ENCODE measurements at regions not wholly inside any gene's neighbourhood (a gene's known extent, or its start where the extent isn't known, plus 50 kb on each side); places are given as distances from the start of the nearest gene placed in this dataset.

DNA sequence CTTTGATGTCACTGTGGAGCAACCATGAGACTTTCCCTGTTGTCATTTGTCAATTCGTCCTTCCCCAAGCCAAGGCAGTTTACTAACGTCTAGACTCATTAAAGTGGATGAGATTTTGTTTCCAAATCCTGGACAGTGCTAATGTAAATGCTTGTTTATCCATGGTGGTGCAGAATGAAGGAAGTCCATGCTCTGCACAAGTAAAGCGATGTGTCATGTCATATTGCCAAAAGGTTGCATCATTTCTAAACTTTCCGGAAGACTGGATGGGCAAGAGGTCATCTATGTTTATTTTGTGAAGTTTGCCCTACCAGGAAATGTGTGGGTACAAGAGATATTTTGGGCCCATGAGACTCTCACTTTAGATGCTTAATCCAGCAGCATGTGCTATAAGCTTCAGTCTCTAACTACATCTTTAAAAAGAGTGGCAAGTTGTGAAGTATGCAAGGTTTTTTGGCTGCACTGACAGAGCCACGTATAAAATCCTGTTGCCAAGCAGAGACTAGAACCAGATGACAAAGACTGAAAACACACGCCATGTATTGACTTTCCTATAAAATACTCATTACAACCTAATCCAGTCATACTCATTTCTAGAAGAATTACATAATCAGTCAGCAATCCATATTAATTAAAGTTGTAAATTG is 72.1 kb upstream of the FNDC3B start:
- Mint-ChIP-seq H3K4me3 (no peak overlapping the region), H3K4me1 (no peaks in the 10 kb centered on the region), H3K27ac (no peak overlapping the region), H3K36me3 (no peaks in the 10 kb centered on the region), H3K27me3 (no peaks in the 10 kb centered on the region), H3K9me3 (no peaks in the 10 kb centered on the region)
- CTCF ChIA-PET, result interaction anchor here (0.8 kb wide), 1 partner anchor 692 kb away, joined by 3 read pairs; no protein-coding TSS in a partner anchor
- DNase-seq, result no peak

DNA sequence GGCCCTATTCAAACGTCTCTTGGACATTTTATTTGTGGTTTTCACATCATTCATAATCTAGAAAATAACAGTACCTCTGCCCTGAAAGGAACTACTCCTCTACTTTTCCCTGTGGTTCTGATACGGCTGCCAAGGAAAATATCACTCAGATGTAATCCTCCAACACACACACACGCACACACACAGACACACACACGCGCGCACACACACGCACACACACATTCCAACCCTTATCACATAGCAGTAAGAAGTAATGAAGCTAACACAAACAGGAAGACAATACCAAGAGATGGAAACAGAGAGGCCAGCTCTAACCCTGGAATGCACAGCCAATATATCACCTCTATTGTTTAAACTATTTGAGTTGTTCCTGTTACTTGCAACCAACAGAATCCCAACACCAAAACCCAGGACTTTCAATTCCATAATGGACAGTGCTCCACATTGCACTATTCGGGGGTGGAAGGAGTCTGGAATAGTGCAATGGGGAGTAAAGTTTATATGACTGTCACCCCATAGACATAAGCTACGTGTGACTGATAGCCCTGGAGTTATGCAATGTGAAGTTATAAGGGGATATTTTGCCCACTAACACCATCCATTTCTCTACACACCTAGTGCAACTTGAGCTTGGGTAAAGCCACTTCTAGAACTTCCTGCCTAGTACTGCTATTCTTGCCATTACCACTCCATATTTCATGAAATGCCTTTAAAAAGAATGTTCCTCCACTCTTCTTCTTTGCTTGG is 71.3 kb upstream of the FNDC3B start:
- Mint-ChIP-seq H3K9me3 (no peaks in the 10 kb centered on the region), H3K27ac (no peak overlapping the region), H3K27me3 (no peaks in the 10 kb centered on the region), H3K36me3 (no peaks in the 10 kb centered on the region), H3K4me3 (no peak overlapping the region), H3K4me1 (no peaks in the 10 kb centered on the region)
- no peak for DNase-seq
- CTCF ChIA-PET, result no interaction called here

DNA sequence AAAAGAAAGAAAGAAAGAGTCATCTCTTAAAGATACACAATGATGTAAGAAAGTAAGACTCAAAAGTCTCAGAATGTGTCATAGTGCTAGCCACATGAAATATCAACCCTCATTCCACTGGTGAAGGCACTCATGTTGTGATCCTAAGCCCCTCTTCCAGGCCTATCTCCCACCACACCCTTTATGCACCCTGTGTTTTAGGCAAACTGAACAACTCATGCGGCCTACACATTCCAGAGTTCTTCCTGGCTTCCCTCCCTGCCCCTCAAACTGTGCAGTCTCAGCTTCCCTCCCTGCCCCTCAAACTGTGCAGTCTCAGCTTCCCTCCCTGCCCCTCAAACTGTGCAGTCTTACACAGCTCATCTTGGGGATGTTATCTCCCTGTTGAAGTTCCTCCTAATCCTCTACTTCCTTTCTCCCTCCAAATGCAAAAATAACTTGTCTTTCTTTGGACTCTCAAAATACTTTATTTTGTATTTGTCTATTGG is 69.0 kb upstream of the FNDC3B start:
- H3K9me3 Mint-ChIP-seq, result no peaks in the 10 kb centered on the region
- H3K4me1 Mint-ChIP-seq, result no peaks in the 10 kb centered on the region
- DNase-seq, result no peak
- no peak overlapping the region for H3K4me3 Mint-ChIP-seq
- H3K27ac Mint-ChIP-seq, result no peak overlapping the region
- CTCF ChIA-PET, result no interaction called here
- no peaks in the 10 kb centered on the region for H3K36me3 Mint-ChIP-seq
- no peaks in the 10 kb centered on the region for H3K27me3 Mint-ChIP-seq

GRCh38 chr3:171971919-171972514 is 67.4 kb upstream of the FNDC3B start:
- CTCF ChIA-PET, result no interaction called here
- no peak for DNase-seq
- Mint-ChIP-seq H3K27me3 (no peaks in the 10 kb centered on the region), H3K36me3 (no peaks in the 10 kb centered on the region), H3K4me3 (no peak overlapping the region), H3K4me1 (no peaks in the 10 kb centered on the region), H3K9me3 (no peaks in the 10 kb centered on the region), H3K27ac (no peak overlapping the region)

GRCh38 chr3:171972871-171973348 is 66.5 kb upstream of the FNDC3B start:
- no peak overlapping the region for H3K27ac Mint-ChIP-seq
- H3K27me3 Mint-ChIP-seq, result no peaks in the 10 kb centered on the region
- CTCF ChIA-PET, result no interaction called here
- H3K36me3 Mint-ChIP-seq, result no peaks in the 10 kb centered on the region
- peaks cover 1% of the 10 kb centered on the region for H3K9me3 Mint-ChIP-seq
- peaks cover 1% of the 10 kb centered on the region for H3K4me1 Mint-ChIP-seq
- H3K4me3 Mint-ChIP-seq, result no peak overlapping the region
- no peak for DNase-seq

- no peak overlapping the region for H3K27ac Mint-ChIP-seq
- no peak overlapping the region for H3K4me3 Mint-ChIP-seq
- no peak for DNase-seq
- H3K4me1 Mint-ChIP-seq, result peaks cover 3% of the 10 kb centered on the region
- no peaks in the 10 kb centered on the region for H3K27me3 Mint-ChIP-seq
- peaks cover 3% of the 10 kb centered on the region for H3K9me3 Mint-ChIP-seq
- no peaks in the 10 kb centered on the region for H3K36me3 Mint-ChIP-seq
- CTCF ChIA-PET, result no interaction called here
These were observed 64.2 kb upstream of the FNDC3B start for GRCh38 chr3:171974986-171975837.

DNA sequence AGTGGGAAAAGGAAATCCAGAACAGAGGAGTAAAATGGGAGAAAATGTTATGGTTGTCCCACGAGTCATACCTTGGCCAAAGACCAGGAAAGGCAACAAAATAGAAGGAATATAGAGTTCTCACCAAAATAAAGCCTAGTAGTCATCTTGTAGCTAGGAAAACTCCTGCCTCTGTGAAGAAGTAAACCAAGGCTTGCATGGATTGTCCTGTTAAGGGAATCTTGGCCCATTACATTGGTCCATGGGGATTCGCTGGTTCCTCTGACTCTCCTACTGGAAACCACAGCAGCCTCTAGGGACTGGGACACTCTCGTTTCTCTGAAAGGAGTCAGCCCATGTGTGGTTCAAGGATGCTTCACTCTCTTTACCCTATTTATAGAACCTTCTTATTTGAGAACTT is 62.9 kb upstream of the FNDC3B start:
- no peak overlapping the region for H3K4me3 Mint-ChIP-seq
- peaks cover 3% of the 10 kb centered on the region for H3K4me1 Mint-ChIP-seq
- no peak overlapping the region for H3K27ac Mint-ChIP-seq
- H3K36me3 Mint-ChIP-seq, result no peaks in the 10 kb centered on the region
- no peak for DNase-seq
- no peaks in the 10 kb centered on the region for H3K27me3 Mint-ChIP-seq
- H3K9me3 Mint-ChIP-seq, result peaks cover 3% of the 10 kb centered on the region
- CTCF ChIA-PET, result no interaction called here

DNA sequence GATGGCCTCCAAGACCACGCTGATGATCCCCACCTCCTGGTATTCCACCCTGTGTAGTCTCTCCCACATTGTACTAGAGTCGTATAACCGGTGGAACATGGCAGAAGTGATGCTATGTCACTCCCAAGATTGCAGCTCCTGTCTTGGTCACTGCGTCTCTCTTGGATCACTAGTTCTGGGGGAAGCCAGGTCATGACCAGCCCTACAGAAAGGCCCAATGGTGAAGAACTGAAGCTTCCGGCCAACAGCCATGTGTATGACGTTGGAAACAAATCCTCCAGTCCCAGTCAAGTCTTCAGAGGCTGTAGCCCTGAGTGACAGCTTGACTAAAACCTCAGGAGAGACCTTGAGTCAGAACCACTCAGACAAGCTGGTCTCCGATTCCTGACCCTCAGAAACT is 61.9 kb upstream of the FNDC3B start:
- Mint-ChIP-seq H3K4me3 (no peak overlapping the region), H3K4me1 (peaks cover 3% of the 10 kb centered on the region), H3K27ac (no peak overlapping the region), H3K9me3 (peaks cover 3% of the 10 kb centered on the region), H3K27me3 (no peaks in the 10 kb centered on the region), H3K36me3 (no peaks in the 10 kb centered on the region)
- no peak for DNase-seq
- CTCF ChIA-PET, result no interaction called here

- CTCF ChIA-PET, result no interaction called here
- H3K4me1 Mint-ChIP-seq, result peaks cover 3% of the 10 kb centered on the region
- no peak overlapping the region for H3K4me3 Mint-ChIP-seq
- no peaks in the 10 kb centered on the region for H3K36me3 Mint-ChIP-seq
- H3K27ac Mint-ChIP-seq, result no peak overlapping the region
- H3K9me3 Mint-ChIP-seq, result peaks cover 3% of the 10 kb centered on the region
- no peaks in the 10 kb centered on the region for H3K27me3 Mint-ChIP-seq
- no peak for DNase-seq
These were observed 61.5 kb upstream of the FNDC3B start for GRCh38 chr3:171977860-171978259.

DNA sequence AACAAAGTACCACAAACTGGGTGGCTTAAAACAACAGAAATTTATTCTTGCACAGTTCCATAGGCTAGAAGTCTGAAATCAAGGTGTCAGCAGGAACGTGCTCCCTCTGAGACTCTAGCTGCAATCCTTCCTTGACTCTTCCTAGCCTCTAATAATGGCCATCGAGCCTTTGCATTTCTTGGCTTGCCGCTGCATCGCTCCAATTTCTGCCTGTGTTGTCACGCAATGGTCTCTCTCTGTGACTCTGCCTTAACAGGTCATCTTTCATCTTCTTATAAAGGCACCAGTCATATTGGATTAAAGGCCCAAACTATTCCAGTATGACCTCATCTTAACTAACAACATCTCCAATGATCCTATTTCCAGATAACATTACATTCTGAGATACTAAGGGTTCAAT is 61.0 kb upstream of the FNDC3B start:
- Mint-ChIP-seq H3K36me3 (no peaks in the 10 kb centered on the region), H3K27me3 (no peaks in the 10 kb centered on the region), H3K4me1 (peaks cover 3% of the 10 kb centered on the region), H3K4me3 (no peak overlapping the region), H3K9me3 (peaks cover 3% of the 10 kb centered on the region), H3K27ac (no peak overlapping the region)
- DNase-seq, result no peak
- CTCF ChIA-PET, result no interaction called here

GRCh38 chr3:171979081-171979480 is 60.3 kb upstream of the FNDC3B start:
- H3K4me3 Mint-ChIP-seq, result no peak overlapping the region
- H3K4me1 Mint-ChIP-seq, result peaks cover 3% of the 10 kb centered on the region
- CTCF ChIA-PET, result no interaction called here
- H3K27me3 Mint-ChIP-seq, result no peaks in the 10 kb centered on the region
- DNase-seq, result no peak
- no peak overlapping the region for H3K27ac Mint-ChIP-seq
- peaks cover 3% of the 10 kb centered on the region for H3K9me3 Mint-ChIP-seq
- H3K36me3 Mint-ChIP-seq, result no peaks in the 10 kb centered on the region

DNA sequence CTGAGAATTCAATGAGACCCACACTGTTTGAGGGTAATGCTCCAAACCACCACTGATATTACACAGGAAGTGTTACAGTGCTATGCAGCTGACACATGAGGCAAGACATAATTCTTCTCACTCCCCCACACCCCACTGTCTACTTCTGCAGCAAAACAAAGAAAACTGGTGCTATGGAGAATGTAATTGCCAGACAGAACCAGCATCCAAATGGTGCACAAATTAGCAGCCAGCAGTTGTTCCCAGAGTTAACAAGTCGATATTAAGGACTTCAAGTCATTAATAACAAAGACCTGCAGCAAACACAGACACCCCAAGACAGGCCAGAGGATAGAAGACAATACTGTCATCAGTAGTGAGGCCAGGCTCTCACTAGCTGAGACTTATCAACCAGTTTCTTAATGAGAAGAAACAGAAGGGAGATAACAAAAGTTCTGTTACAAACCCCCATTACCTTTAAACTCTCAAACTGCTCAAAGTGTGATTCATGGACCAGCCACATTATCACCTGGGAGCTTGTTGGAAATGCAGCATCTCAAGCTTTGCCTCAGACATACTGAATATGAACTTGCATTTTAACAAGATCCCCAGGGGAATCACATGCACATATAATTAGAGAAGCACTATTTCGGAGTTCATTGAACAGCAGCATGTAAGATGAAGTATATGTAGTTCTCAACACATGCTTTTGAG is 58.7 kb upstream of the FNDC3B start:
- H3K4me3 Mint-ChIP-seq, result no peak overlapping the region
- peaks cover 3% of the 10 kb centered on the region for H3K4me1 Mint-ChIP-seq
- no peak overlapping the region for H3K27ac Mint-ChIP-seq
- CTCF ChIA-PET, result interaction anchor here (1.0 kb wide), 1 partner anchor 295 kb away, joined by 4 read pairs; no protein-coding TSS in a partner anchor
- peaks cover 3% of the 10 kb centered on the region for H3K9me3 Mint-ChIP-seq
- H3K27me3 Mint-ChIP-seq, result no peaks in the 10 kb centered on the region
- no peaks in the 10 kb centered on the region for H3K36me3 Mint-ChIP-seq
- no peak for DNase-seq

- Mint-ChIP-seq H3K27me3 (no peaks in the 10 kb centered on the region), H3K4me3 (no peak overlapping the region), H3K9me3 (peaks cover 3% of the 10 kb centered on the region), H3K27ac (no peak overlapping the region), H3K4me1 (peaks cover 3% of the 10 kb centered on the region), H3K36me3 (no peaks in the 10 kb centered on the region)
- CTCF ChIA-PET, result interaction anchor here (1.0 kb wide), 1 partner anchor 295 kb away, joined by 4 read pairs; no protein-coding TSS in a partner anchor
- no peak for DNase-seq
These were observed 58.1 kb upstream of the FNDC3B start for GRCh38 chr3:171981271-171981605.

- Mint-ChIP-seq H3K9me3 (peaks cover 3% of the 10 kb centered on the region), H3K27me3 (no peaks in the 10 kb centered on the region), H3K4me1 (peaks cover 2% of the 10 kb centered on the region), H3K36me3 (no peaks in the 10 kb centered on the region), H3K4me3 (no peak overlapping the region), H3K27ac (no peak overlapping the region)
- no peak for DNase-seq
- CTCF ChIA-PET, result no interaction called here
These were observed 56.5 kb upstream of the FNDC3B start for GRCh38 chr3:171982828-171983227.
